Lower lobe of right lung (tissue), 2 donors: ENCODE measurements at regions not wholly inside any gene's neighbourhood (a gene's known extent, or its start where the extent isn't known, plus 50 kb on each side); places are given as distances from the start of the nearest gene placed in this dataset.
"Not testable (repeated sequence)": the region's sequence is repeated elsewhere in the genome, so short reads cannot be mapped to it uniquely, and the experiment has no call there.

Experiments
- ATAC-seq, 2 donors: fragments of 200-7000 bp; cut with Tn5 transposase; one replicate each; pipeline ENCODE4 v1.9.1; 2020 to 2022; ENCODE audit warnings: mild to moderate bottlenecking in 2 of 2, moderate library complexity in 2 of 2
- DNase-seq: peaks from one replicate; pipeline ENCODE4 v3.0.0-alpha.2; 2020
- H3K27ac ChIP-seq: fragments of 200-600 bp; one replicate; pipeline ENCODE4 v1.8.0; 2022
- H3K27me3 ChIP-seq: fragments of 200-600 bp; one replicate; pipeline ENCODE4 v1.8.0; 2022; ENCODE audit warnings: low read depth
- H3K36me3 ChIP-seq: fragments of 200-600 bp; one replicate; pipeline ENCODE4 v1.8.0; 2022; ENCODE audit warnings: mild to moderate bottlenecking
- H3K4me1 ChIP-seq: fragments of 200-600 bp; one replicate; pipeline ENCODE4 v1.8.0; 2022
- H3K4me3 ChIP-seq: fragments of 200-600 bp; one replicate; pipeline ENCODE4 v1.8.0; 2022; ENCODE audit warnings: mild to moderate bottlenecking
- H3K9me3 ChIP-seq: fragments of 200-600 bp; one replicate; pipeline ENCODE4 v1.8.0; 2022
- intact Hi-C: fragments of 100-400 bp; cut with DNase I; formaldehyde crosslinking; loops from one replicate; pipeline ENCODE4 v1.11.0; 2022
- TF ChIP-seq, protein P1 (sequence below): fragments of 200-600 bp; IDR thresholded peaks from one replicate; pipeline ENCODE4 v1.8.0; 2022; ENCODE audit warnings: antibody characterized with exemption, mild to moderate bottlenecking
- donor health status: DM: no; HTN: yes; CAD: no; lungs with severe emphysema.

GRCh38 chr5:167425161-167425560, 866.3 kb upstream of the WWC1 start:
- H3K36me3 ChIP-seq: no peaks in the 10 kb centered on the region
- H3K27me3 ChIP-seq: no peaks in the 10 kb centered on the region
- no peaks in the 10 kb centered on the region for H3K9me3 ChIP-seq
- H3K4me1 ChIP-seq: no peaks in the 10 kb centered on the region
- no peak overlapping the region for H3K4me3 ChIP-seq
- TF ChIP-seq, protein P1, sequence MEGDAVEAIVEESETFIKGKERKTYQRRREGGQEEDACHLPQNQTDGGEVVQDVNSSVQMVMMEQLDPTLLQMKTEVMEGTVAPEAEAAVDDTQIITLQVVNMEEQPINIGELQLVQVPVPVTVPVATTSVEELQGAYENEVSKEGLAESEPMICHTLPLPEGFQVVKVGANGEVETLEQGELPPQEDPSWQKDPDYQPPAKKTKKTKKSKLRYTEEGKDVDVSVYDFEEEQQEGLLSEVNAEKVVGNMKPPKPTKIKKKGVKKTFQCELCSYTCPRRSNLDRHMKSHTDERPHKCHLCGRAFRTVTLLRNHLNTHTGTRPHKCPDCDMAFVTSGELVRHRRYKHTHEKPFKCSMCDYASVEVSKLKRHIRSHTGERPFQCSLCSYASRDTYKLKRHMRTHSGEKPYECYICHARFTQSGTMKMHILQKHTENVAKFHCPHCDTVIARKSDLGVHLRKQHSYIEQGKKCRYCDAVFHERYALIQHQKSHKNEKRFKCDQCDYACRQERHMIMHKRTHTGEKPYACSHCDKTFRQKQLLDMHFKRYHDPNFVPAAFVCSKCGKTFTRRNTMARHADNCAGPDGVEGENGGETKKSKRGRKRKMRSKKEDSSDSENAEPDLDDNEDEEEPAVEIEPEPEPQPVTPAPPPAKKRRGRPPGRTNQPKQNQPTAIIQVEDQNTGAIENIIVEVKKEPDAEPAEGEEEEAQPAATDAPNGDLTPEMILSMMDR: no peak
- intact Hi-C loops: no loop called here
- ATAC-seq (no peak), DNase-seq (no peak)
- no peak overlapping the region for H3K27ac ChIP-seq

- H3K36me3 ChIP-seq: no peaks in the 10 kb centered on the region
- H3K27ac ChIP-seq: no peak overlapping the region
- TF ChIP-seq, protein P1: no peak
- no peak for DNase-seq
- intact Hi-C loops: no loop called here
- H3K27me3 ChIP-seq: no peaks in the 10 kb centered on the region
- no peaks in the 10 kb centered on the region for H3K9me3 ChIP-seq
- no peak overlapping the region for H3K4me3 ChIP-seq
- no peak for ATAC-seq
- no peaks in the 10 kb centered on the region for H3K4me1 ChIP-seq
These were observed 864.9 kb upstream of the WWC1 start for GRCh38 chr5:167426501-167426900.

GRCh38 chr5:167427641-167428040, 863.8 kb upstream of the WWC1 start:
- DNase-seq, H3K36me3 ChIP-seq, H3K9me3 ChIP-seq, intact Hi-C loops, H3K4me3 ChIP-seq, H3K4me1 ChIP-seq, H3K27me3 ChIP-seq, H3K27ac ChIP-seq, ATAC-seq: not testable (repeated sequence)

DNA sequence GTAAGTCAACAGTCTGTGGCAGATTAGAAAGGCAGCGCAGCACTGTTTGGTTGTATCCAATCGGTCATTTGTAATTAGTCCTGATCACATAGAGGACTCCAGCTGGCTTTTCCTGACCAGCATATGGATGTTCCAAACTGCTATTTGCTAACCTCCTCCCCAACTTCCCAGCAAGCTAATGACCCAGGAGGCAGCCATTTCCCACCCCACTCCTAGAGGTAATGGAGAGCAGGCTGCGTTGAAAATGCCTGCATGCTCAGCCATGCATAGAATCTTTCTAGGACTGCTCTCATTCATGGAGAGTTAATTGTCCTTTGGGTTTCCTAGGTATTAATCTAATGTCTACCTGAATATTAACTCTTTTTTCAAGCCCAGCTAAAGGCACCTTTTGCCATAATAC, 850.6 kb upstream of the WWC1 start:
- DNase-seq (no peak), ATAC-seq (no peak)
- TF ChIP-seq, protein P1: no peak
- H3K27ac ChIP-seq: no peak overlapping the region
- H3K4me1 ChIP-seq: no peaks in the 10 kb centered on the region
- H3K27me3 ChIP-seq: no peaks in the 10 kb centered on the region
- no peaks in the 10 kb centered on the region for H3K36me3 ChIP-seq
- no peaks in the 10 kb centered on the region for H3K9me3 ChIP-seq
- no peak overlapping the region for H3K4me3 ChIP-seq
- intact Hi-C loops: no loop called here

GRCh38 chr5:167442922-167443321, 848.5 kb upstream of the WWC1 start:
- no peak for ATAC-seq
- TF ChIP-seq, protein P1: no peak
- no peak for DNase-seq
- Histone ChIP-seq H3K4me3 (no peak overlapping the region), H3K9me3 (no peaks in the 10 kb centered on the region), H3K27me3 (no peaks in the 10 kb centered on the region), H3K36me3 (no peaks in the 10 kb centered on the region), H3K4me1 (no peaks in the 10 kb centered on the region), H3K27ac (no peak overlapping the region)
- intact Hi-C loops: no loop called here

DNA sequence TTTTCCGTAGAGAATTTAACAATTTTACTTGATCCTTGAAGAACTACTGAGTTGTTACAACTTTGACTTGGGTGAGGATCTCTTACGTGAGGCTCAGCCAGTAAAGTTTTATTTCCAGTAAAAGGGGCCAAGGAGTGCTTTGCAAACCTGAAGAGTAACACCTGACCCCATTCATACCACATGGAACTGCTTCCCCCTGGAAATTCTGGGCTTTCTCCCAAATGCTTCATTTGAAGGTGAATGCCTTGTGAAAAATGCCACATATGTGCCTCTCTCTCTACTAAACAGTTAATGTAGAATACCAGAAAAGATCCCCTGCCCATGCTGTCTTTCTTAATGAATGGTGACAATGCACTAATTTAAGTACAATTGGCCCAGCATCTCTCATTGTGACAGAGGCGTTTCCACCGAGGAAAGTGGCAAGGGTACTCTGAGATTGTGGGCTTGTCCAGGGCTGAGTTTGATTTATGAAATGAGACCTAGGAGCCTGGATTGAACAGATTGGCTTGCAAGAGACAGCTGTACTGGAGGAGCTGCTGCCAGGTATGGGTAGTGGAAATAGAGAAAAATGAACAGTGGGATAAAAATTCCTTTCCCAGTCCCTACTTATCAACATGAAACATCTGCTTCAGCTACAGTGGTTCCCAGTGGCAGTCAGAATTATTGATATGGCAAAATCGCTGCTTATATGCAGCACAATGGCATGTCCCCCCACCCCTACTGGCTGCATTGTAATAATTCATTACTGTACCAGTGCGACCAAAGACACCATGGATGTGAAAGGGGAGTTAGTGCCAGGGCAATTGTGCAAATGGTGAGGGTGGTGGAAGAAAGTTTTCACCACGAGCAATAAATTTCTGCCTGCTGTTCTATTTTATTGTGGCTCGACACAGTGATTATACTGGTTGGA, 843.7 kb upstream of the WWC1 start:
- Histone ChIP-seq H3K9me3 (no peaks in the 10 kb centered on the region), H3K36me3 (no peaks in the 10 kb centered on the region), H3K27ac (no peak overlapping the region), H3K4me3 (no peak overlapping the region), H3K27me3 (no peaks in the 10 kb centered on the region), H3K4me1 (no peaks in the 10 kb centered on the region)
- intact Hi-C loops: no loop called here
- no peak for DNase-seq
- TF ChIP-seq, protein P1: no peak
- no peak for ATAC-seq
